22Rv1 (cell line): ENCODE measurements at regions not wholly inside any gene's neighbourhood (a gene's known extent, or its start where the extent isn't known, plus 50 kb on each side); places are given as distances from the start of the nearest gene placed in this dataset.

Source experiments
- H3K27ac ChIP-seq: fragments of 450-650 bp; 2 replicates; pipeline ENCODE4 v1.5.1; 2017
- CTCF ChIP-seq: fragments of 450-650 bp; IDR thresholded peaks from 2 replicates; pipeline ENCODE4 v1.5.1; 2017; ENCODE audit warnings: mild to moderate bottlenecking
- ZFX ChIP-seq: fragments of 450-650 bp; IDR thresholded peaks from 2 replicates; pipeline ENCODE4 v1.6.1; 2017; ENCODE audit warnings: antibody characterized with exemption, borderline replicate concordance

DNA sequence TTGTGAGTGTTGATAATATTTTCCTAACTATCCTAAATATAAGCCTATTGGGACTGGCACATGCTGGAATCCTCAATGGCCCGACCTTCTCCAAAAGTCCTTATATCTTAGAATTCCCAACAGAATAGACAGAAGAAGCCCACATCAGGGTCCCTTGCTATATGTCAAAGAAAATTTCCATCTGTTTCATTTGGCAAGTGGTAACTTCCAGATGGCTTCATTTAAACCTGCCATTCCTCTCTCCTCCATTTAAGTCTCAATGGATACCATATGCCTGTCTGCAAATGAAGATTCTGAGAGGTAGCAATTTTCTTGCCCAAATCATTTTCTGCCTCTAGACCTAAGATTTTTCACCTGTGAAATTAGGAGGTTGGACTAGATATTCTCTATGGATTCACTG is 73.1 kb upstream of the KCNA4 start:
- TF ChIP-seq ZFX (no peak), CTCF (no peak)
- H3K27ac ChIP-seq, result no peak overlapping the region

DNA sequence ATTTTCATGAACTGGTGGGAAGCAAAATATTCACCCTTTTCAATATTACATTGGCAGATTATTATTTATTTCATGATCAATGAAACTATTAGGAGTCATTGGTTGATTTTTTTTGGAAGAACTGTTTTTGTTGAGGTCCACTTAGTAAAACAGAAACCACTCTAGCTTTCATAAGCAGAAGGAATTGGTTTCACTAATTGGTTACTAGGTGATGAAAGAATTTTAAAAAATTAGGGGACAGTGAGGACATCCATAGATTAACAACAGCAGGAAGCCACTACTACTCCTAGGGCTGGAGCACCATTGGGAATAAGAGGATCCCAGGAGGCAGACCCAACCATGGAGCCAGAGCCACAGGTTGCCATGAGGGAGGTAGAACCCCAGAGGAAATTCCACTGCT is 74.4 kb upstream of the KCNA4 start:
- H3K27ac ChIP-seq, result no peak overlapping the region
- TF ChIP-seq ZFX (no peak), CTCF (no peak)

GRCh38 chr11:30091737-30092136 is 74.9 kb upstream of the KCNA4 start:
- no peak overlapping the region for H3K27ac ChIP-seq
- TF ChIP-seq ZFX (no peak), CTCF (no peak)

GRCh38 chr11:30092518-30092917 is 75.7 kb upstream of the KCNA4 start:
- no peak overlapping the region for H3K27ac ChIP-seq
- TF ChIP-seq ZFX (no peak), CTCF (no peak)

GRCh38 chr11:30100495-30100894 is 83.7 kb upstream of the KCNA4 start:
- TF ChIP-seq ZFX (no peak), CTCF (no peak)
- no peak overlapping the region for H3K27ac ChIP-seq

- H3K27ac ChIP-seq, result no peak overlapping the region
- TF ChIP-seq CTCF (no peak), ZFX (no peak)
Observed at GRCh38 chr11:30106222-30107181, 89.7 kb upstream of the KCNA4 start.

- no peak overlapping the region for H3K27ac ChIP-seq
- TF ChIP-seq CTCF (no peak), ZFX (no peak)
Observed at GRCh38 chr11:30107899-30108298, 91.1 kb upstream of the KCNA4 start.
